CD14-positive monocyte (primary cell): ENCODE measurements at regions not wholly inside any gene's neighbourhood (a gene's known extent, or its start where the extent isn't known, plus 50 kb on each side); places are given as distances from the start of the nearest gene placed in this dataset.

ENCODE experiments used
- DNase-seq, 3 donors: peaks; one replicate each; pipeline ENCODE4 v3.0.0-alpha.2; 2011 to 2022
- H2AFZ ChIP-seq: 2 replicates; pipeline ENCODE4 v1.6.0; 2012; ENCODE audit warnings: mild to moderate bottlenecking, low read depth, low read length, inconsistent platforms; ENCODE audit not compliant: insufficient read depth, poor library complexity, severe bottlenecking
- H3K27ac ChIP-seq, 2 donors: 1 replicate in 1 of 2; 2 replicates in 1 of 2; pipeline ENCODE4 v1.5.1; 2012 to 2013; ENCODE audit warnings: low read length in 2 of 2, control low read depth in 1 of 2, inconsistent platforms in 1 of 2, low read depth in 1 of 2, mild to moderate bottlenecking in 1 of 2
- H3K27me3 ChIP-seq, 2 donors: one replicate each; pipeline versions ENCODE4 v1.6.0 to v1.6.1; 2011 to 2013; ENCODE audit warnings: low read length in 2 of 2; ENCODE audit not compliant: control insufficient read depth in 2 of 2, insufficient read depth in 2 of 2
- H3K36me3 ChIP-seq, 2 donors: replicated peaks in 1 of 2; 1 replicate in 1 of 2; 2 replicates in 1 of 2; pipeline versions ENCODE4 v1.5.1 to v1.6.1; 2012 to 2013; ENCODE audit warnings: low read length in 2 of 2, control low read depth in 1 of 2, inconsistent platforms in 1 of 2, mild to moderate bottlenecking in 1 of 2; ENCODE audit not compliant: insufficient read depth in 2 of 2, control insufficient read depth in 1 of 2
- H3K4me1 ChIP-seq, 2 donors: 1 replicate in 1 of 2; 2 replicates in 1 of 2; pipeline versions ENCODE4 v1.5.1 to v1.6.1; 2012 to 2013; ENCODE audit warnings: low read length in 2 of 2, control low read depth in 1 of 2, inconsistent platforms in 1 of 2, mild to moderate bottlenecking in 1 of 2, moderate library complexity in 1 of 2; ENCODE audit not compliant: insufficient read depth in 2 of 2, control insufficient read depth in 1 of 2
- H3K4me2 ChIP-seq: replicated peaks from 2 replicates; pipeline ENCODE3; 2012; ENCODE audit warnings: low read length, moderate library complexity, mild to moderate bottlenecking; ENCODE audit not compliant: poor library complexity, severe bottlenecking; ENCODE audit errors: extremely low read depth
- H3K4me3 ChIP-seq, 3 experiments: fragments of 200-600 bp in 1 of 3; sonication (generic) in 1 of 3; replicated peaks in 1 of 3; 1 replicate in 2 of 3; 2 replicates in 1 of 3; pipeline ENCODE4 v1.5.1; 2011 to 2013; ENCODE audit warnings: low read length in 3 of 3, mild to moderate bottlenecking in 3 of 3, control low read depth in 2 of 3, low read depth in 2 of 3, inconsistent platforms in 1 of 3, moderate library complexity in 1 of 3
- H3K79me2 ChIP-seq: 2 replicates; pipeline ENCODE4 v1.6.0; 2012; ENCODE audit warnings: mild to moderate bottlenecking, control low read depth, inconsistent platforms, low read length, moderate library complexity; ENCODE audit not compliant: insufficient read depth
- H3K9ac ChIP-seq: 2 replicates; pipeline ENCODE4 v1.6.0; 2017; ENCODE audit warnings: low read length, mild to moderate bottlenecking; ENCODE audit not compliant: insufficient read depth, poor library complexity, severe bottlenecking
- H3K9me3 ChIP-seq, 2 donors: replicated peaks in 1 of 2; 1 replicate in 1 of 2; 2 replicates in 1 of 2; pipeline versions ENCODE4 v1.5.1 to v1.6.1; 2012 to 2013; ENCODE audit warnings: low read length in 2 of 2, control low read depth in 1 of 2; ENCODE audit not compliant: control insufficient read depth in 1 of 2, insufficient read depth in 1 of 2
- H4K20me1 ChIP-seq: 2 replicates; pipeline ENCODE4 v1.6.0; 2012; ENCODE audit warnings: mild to moderate bottlenecking, low read length, control low read depth, moderate library complexity; ENCODE audit not compliant: insufficient read depth
- H3K27ac Mint-ChIP-seq, 7 donors: one replicate each; pipeline ENCODE4 v1.8.0; 2020; ENCODE audit warnings: mild to moderate bottlenecking in 7 of 7, mixed read lengths in 7 of 7, moderate library complexity in 6 of 7, inconsistent platforms in 2 of 7
- H3K27me3 Mint-ChIP-seq, 3 donors: one replicate each; pipeline ENCODE4 v1.8.0; 2021 to 2022; ENCODE audit warnings: low read depth in 3 of 3, mild to moderate bottlenecking in 3 of 3, mixed read lengths in 3 of 3, moderate library complexity in 3 of 3, inconsistent platforms in 1 of 3
- H3K36me3 Mint-ChIP-seq, 2 donors: one replicate each; pipeline ENCODE4 v1.8.0; 2020; ENCODE audit warnings: mixed read lengths in 2 of 2, inconsistent platforms in 1 of 2, mild to moderate bottlenecking in 1 of 2
- H3K4me1 Mint-ChIP-seq: one replicate; pipeline ENCODE4 v1.8.0; 2020; ENCODE audit warnings: mild to moderate bottlenecking, mixed read lengths
- H3K4me3 Mint-ChIP-seq, 2 donors: one replicate each; pipeline ENCODE4 v1.8.0; 2020; ENCODE audit warnings: mild to moderate bottlenecking in 2 of 2, mixed read lengths in 2 of 2, moderate library complexity in 1 of 2
- H3K9me3 Mint-ChIP-seq, 7 donors: one replicate each; pipeline ENCODE4 v1.8.0; 2020 to 2022; ENCODE audit warnings: mixed read lengths in 7 of 7, mild to moderate bottlenecking in 6 of 7, moderate library complexity in 6 of 7, inconsistent platforms in 2 of 7
- CTCF ChIP-seq: fragments of 200-600 bp; IDR thresholded peaks from one replicate; pipeline ENCODE4 v1.8.0; 2022; ENCODE audit warnings: antibody characterized with exemption, mild to moderate bottlenecking
- WGBS: methylation state at CpG from one replicate; pipeline ENCODE4 v1.1.5; 2013; ENCODE audit warnings: missing lambda C conversion rate; ENCODE audit not compliant: insufficient coverage; 5-methylcytosine and 5-hydroxymethylcytosine counted together
- intact Hi-C, 2 donors: fragments of 100-400 bp; cut with micrococcal nuclease; formaldehyde crosslinking; loops; one replicate each; pipeline versions ENCODE4 v1.15.0 to v1.15.1; 2023

DNA sequence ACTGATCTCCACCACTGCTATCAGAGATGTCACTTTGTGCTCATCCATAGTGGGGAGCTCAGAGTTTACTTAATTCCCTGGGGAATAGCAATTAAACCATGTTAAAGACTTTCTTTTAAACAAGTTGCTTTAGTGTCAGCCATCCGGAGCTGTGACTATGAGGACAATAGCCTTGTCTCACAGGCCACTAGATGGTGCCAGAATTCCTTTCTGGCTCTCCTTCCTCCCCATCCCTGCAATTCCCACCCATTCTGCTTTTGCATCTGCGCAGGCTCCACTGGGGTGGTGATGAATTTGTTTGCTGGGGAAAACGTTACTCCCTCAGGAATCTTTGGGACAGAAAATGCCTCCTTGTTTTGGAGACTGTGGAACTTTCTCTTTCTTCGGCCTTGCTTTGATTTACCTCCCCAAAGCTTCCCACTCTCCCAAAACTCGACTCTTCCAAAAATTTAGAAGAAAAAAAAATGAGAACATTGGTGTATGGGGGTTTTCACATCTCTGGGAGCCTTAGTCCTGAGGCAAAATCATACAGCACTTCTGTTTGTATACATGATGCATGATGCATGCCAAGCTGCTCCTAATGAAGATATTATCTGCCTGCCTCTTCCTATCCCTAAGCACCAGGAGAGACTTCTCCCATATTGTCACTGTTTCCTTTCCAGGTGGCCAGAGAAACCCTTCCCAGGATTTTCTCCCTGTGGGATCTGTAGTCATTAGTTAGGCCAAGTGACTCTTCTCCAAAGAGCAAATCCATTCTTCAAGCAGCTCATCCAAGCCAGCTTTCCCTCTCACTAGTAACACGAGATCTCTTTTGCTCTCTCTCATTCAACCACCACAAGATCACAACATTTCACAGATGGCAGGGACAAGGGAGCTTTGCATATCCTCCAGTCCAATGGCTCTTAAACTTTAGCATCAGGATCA lies 466.1 kb downstream of the TLR4 start:
- H3K4me3 Mint-ChIP-seq: no peak overlapping the region
- 60% methylated on average over 1 of the region's 6 CpGs for WGBS
- peaks cover 0 to 2% (median 1%) of the 10 kb centered on the region in 3 donors for H3K27me3 Mint-ChIP-seq

GRCh38 chr9:118177241-118177640 lies 473.0 kb downstream of the TLR4 start:
- H3K36me3 ChIP-seq: no peaks in the 10 kb centered on the region
- no peaks in the 10 kb centered on the region for H4K20me1 ChIP-seq
- H3K4me1 ChIP-seq: no peaks in the 10 kb centered on the region
- H3K9me3 ChIP-seq: no peaks in the 10 kb centered on the region
- Mint-ChIP-seq H3K27ac (no peak overlapping the region), H3K27me3 (no peaks in the 10 kb centered on the region), H3K36me3 (no peaks in the 10 kb centered on the region), H3K4me1 (no peaks in the 10 kb centered on the region), H3K9me3 (peaks cover 0 to 3% (median 0%) of the 10 kb centered on the region in 7 donors), H3K4me3 (no peak overlapping the region)
- no peak overlapping the region for H2AFZ ChIP-seq
- H3K79me2 ChIP-seq: no peaks in the 10 kb centered on the region
- no peak overlapping the region for H3K9ac ChIP-seq
- no peak for TF ChIP-seq CTCF
- intact Hi-C loops: no loop called here
- no peaks in the 10 kb centered on the region for H3K27me3 ChIP-seq
- H3K27ac ChIP-seq: no peak overlapping the region
- H3K4me3 ChIP-seq: no peak overlapping the region
- H3K4me2 ChIP-seq: no peak overlapping the region
- no peak for DNase-seq

More for the DNA sequence above, 466.1 kb downstream of the TLR4 start:
- Histone ChIP-seq H3K27ac (no peak overlapping the region), H3K4me3 (no peak overlapping the region), H2AFZ (no peak overlapping the region), H3K9me3 (no peaks in the 10 kb centered on the region), H3K27me3 (no peaks in the 10 kb centered on the region), H4K20me1 (no peaks in the 10 kb centered on the region), H3K4me2 (no peak overlapping the region), H3K79me2 (no peaks in the 10 kb centered on the region), H3K4me1 (no peaks in the 10 kb centered on the region), H3K9ac (no peak overlapping the region), H3K36me3 (no peaks in the 10 kb centered on the region)
- no peak for DNase-seq
- no peak for TF ChIP-seq CTCF
- H3K4me1 Mint-ChIP-seq: no peaks in the 10 kb centered on the region
- no peaks in the 10 kb centered on the region for H3K36me3 Mint-ChIP-seq
- no peaks in the 10 kb centered on the region for H3K9me3 Mint-ChIP-seq
- no peak overlapping the region for H3K27ac Mint-ChIP-seq
- intact Hi-C loops: no loop called here
